ENCODE measurements at regions not wholly inside any gene's neighbourhood (a gene's known extent, or its start where the extent isn't known, plus 50 kb on each side); places are given as distances from the start of the nearest gene placed in this dataset.
"Not testable (repeated sequence)": the region's sequence is repeated elsewhere in the genome, so short reads cannot be mapped to it uniquely, and the experiment has no call there.

GRCh38 chr16:6714510-6714909 lies 618.1 kb upstream of the RBFOX1 start:
- H3K27ac ChIP-seq (ENCODE audit: low read depth in 2 of 2, low read length in 2 of 2), result no peak overlapping the region
- no peaks in the 10 kb centered on the region for H3K9me3 ChIP-seq (ENCODE audit: control insufficient read depth in 2 of 2, low read length in 2 of 2)
- H3K27me3 ChIP-seq (ENCODE audit: control insufficient read depth in 2 of 2, insufficient read depth in 2 of 2, low read length in 2 of 2), result no peaks in the 10 kb centered on the region
- H3K9ac ChIP-seq (ENCODE audit: low read depth in 1 of 2, low read length in 2 of 2), result no peak overlapping the region
- H3K4me1 ChIP-seq (ENCODE audit: control insufficient read depth in 2 of 2, insufficient read depth in 2 of 2, low read length in 2 of 2), result no peaks in the 10 kb centered on the region
- no peak overlapping the region for H3K4me3 ChIP-seq (ENCODE audit: low read length in 2 of 2)
- H3K36me3 ChIP-seq (ENCODE audit: control insufficient read depth in 2 of 2, insufficient read depth in 2 of 2, low read length in 2 of 2), result no peaks in the 10 kb centered on the region

- H3K4me3 ChIP-seq (ENCODE audit: low read length in 2 of 2), result no peak overlapping the region
- H3K9ac ChIP-seq (ENCODE audit: low read depth in 1 of 2, low read length in 2 of 2), result no peak overlapping the region
- no peak overlapping the region for H3K27ac ChIP-seq (ENCODE audit: low read depth in 2 of 2, low read length in 2 of 2)
- no peaks in the 10 kb centered on the region for H3K36me3 ChIP-seq (ENCODE audit: control insufficient read depth in 2 of 2, insufficient read depth in 2 of 2, low read length in 2 of 2)
- H3K27me3 ChIP-seq (ENCODE audit: control insufficient read depth in 2 of 2, insufficient read depth in 2 of 2, low read length in 2 of 2), result no peaks in the 10 kb centered on the region
- H3K4me1 ChIP-seq (ENCODE audit: control insufficient read depth in 2 of 2, insufficient read depth in 2 of 2, low read length in 2 of 2), result no peaks in the 10 kb centered on the region
- H3K9me3 ChIP-seq (ENCODE audit: control insufficient read depth in 2 of 2, low read length in 2 of 2), result no peaks in the 10 kb centered on the region
Observed at GRCh38 chr16:6709736-6710135, 622.9 kb upstream of the RBFOX1 start.

GRCh38 chr16:6708576-6709215 lies 623.9 kb upstream of the RBFOX1 start:
- Histone ChIP-seq H3K9me3 (ENCODE audit: control insufficient read depth in 2 of 2, low read length in 2 of 2) (no peaks in the 10 kb centered on the region), H3K27ac (ENCODE audit: low read depth in 2 of 2, low read length in 2 of 2) (no peak overlapping the region), H3K4me3 (ENCODE audit: low read length in 2 of 2) (no peak overlapping the region), H3K4me1 (ENCODE audit: control insufficient read depth in 2 of 2, insufficient read depth in 2 of 2, low read length in 2 of 2) (no peaks in the 10 kb centered on the region), H3K36me3 (ENCODE audit: control insufficient read depth in 2 of 2, insufficient read depth in 2 of 2, low read length in 2 of 2) (no peaks in the 10 kb centered on the region), H3K27me3 (ENCODE audit: control insufficient read depth in 2 of 2, insufficient read depth in 2 of 2, low read length in 2 of 2) (no peaks in the 10 kb centered on the region), H3K9ac (ENCODE audit: low read depth in 1 of 2, low read length in 2 of 2) (no peak overlapping the region)

DNA sequence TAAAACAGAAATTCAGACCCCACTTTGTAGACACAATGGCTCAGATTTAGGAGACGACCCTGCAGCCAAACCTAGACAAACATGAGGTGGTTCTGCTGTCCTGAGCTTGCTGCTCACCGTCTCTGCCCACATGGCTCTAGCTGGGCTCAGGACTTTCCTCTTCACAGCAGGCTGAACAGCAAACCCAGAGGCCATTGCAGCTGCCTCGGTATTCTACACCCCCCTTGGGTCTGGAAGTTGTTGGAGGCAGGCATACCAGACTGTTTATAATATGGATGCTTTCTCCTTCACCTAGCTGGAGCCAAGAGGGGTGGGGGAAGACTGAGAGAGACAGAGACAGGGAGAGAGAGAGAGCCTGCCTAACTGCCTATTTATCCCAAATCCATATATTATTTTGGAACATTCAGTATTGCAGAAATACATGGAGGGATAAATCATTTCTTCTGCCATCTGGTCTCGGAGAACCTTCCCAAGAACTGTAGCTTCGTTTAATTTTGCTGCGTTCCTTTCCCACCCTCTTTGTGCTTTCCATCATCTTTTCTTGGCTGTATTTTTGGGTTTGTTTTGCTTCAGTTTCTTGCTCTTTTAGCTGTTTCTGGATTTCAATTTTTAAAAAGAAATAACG lies 628.2 kb upstream of the RBFOX1 start:
- no peak overlapping the region for H3K27ac ChIP-seq (ENCODE audit: low read depth in 2 of 2, low read length in 2 of 2)
- H3K4me3 ChIP-seq (ENCODE audit: low read length in 2 of 2), result no peak overlapping the region
- H3K9me3 ChIP-seq (ENCODE audit: control insufficient read depth in 2 of 2, low read length in 2 of 2), result no peaks in the 10 kb centered on the region
- H3K36me3 ChIP-seq (ENCODE audit: control insufficient read depth in 2 of 2, insufficient read depth in 2 of 2, low read length in 2 of 2), result no peaks in the 10 kb centered on the region
- no peak overlapping the region for H3K9ac ChIP-seq (ENCODE audit: low read depth in 1 of 2, low read length in 2 of 2)
- no peaks in the 10 kb centered on the region for H3K4me1 ChIP-seq (ENCODE audit: control insufficient read depth in 2 of 2, insufficient read depth in 2 of 2, low read length in 2 of 2)
- no peaks in the 10 kb centered on the region for H3K27me3 ChIP-seq (ENCODE audit: control insufficient read depth in 2 of 2, insufficient read depth in 2 of 2, low read length in 2 of 2)

- Histone ChIP-seq H3K9me3 (ENCODE audit: control insufficient read depth in 2 of 2, low read length in 2 of 2) (no peaks in the 10 kb centered on the region), H3K4me1 (ENCODE audit: control insufficient read depth in 2 of 2, insufficient read depth in 2 of 2, low read length in 2 of 2) (no peaks in the 10 kb centered on the region), H3K9ac (ENCODE audit: low read depth in 1 of 2, low read length in 2 of 2) (no peak overlapping the region), H3K27me3 (ENCODE audit: control insufficient read depth in 2 of 2, insufficient read depth in 2 of 2, low read length in 2 of 2) (no peaks in the 10 kb centered on the region), H3K36me3 (ENCODE audit: control insufficient read depth in 2 of 2, insufficient read depth in 2 of 2, low read length in 2 of 2) (no peaks in the 10 kb centered on the region), H3K27ac (ENCODE audit: low read depth in 2 of 2, low read length in 2 of 2) (no peak overlapping the region), H3K4me3 (ENCODE audit: low read length in 2 of 2) (no peak overlapping the region)
Observed at GRCh38 chr16:6701096-6701495, 631.5 kb upstream of the RBFOX1 start.

DNA sequence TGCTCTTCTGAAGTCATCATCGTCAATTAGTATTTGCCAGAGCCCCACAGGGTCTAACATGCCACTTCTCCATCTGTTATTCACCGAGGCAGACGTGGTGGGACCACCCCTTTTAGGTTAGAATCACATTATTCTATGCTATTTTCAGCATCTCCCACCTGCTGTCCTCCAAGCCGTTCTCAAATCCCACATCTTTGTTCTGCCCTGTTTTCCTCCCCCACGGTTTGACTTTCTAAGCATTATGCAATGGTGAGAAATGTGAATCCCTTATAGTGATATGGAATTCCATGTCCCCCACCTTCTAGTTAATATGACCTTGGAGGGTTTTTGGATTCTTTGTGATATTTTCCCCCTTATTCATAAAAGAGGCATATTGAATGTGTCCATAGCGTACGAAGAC lies 634.1 kb upstream of the RBFOX1 start:
- Histone ChIP-seq H3K36me3 (ENCODE audit: control insufficient read depth in 2 of 2, insufficient read depth in 2 of 2, low read length in 2 of 2) (no peaks in the 10 kb centered on the region), H3K27ac (ENCODE audit: low read depth in 2 of 2, low read length in 2 of 2) (no peak overlapping the region)

GRCh38 chr16:6695666-6696065 lies 637.0 kb upstream of the RBFOX1 start:
- no peaks in the 10 kb centered on the region for H3K9me3 ChIP-seq (ENCODE audit: control insufficient read depth in 2 of 2, low read length in 2 of 2)
- no peak overlapping the region for H3K27ac ChIP-seq (ENCODE audit: low read depth in 2 of 2, low read length in 2 of 2)
- no peak overlapping the region for H3K4me3 ChIP-seq (ENCODE audit: low read length in 2 of 2)

More for the DNA sequence above, 634.1 kb upstream of the RBFOX1 start:
- Histone ChIP-seq H3K9me3 (ENCODE audit: control insufficient read depth in 2 of 2, low read length in 2 of 2) (no peaks in the 10 kb centered on the region), H3K4me3 (ENCODE audit: low read length in 2 of 2) (no peak overlapping the region), H3K4me1 (ENCODE audit: control insufficient read depth in 2 of 2, insufficient read depth in 2 of 2, low read length in 2 of 2) (no peaks in the 10 kb centered on the region), H3K27me3 (ENCODE audit: control insufficient read depth in 2 of 2, insufficient read depth in 2 of 2, low read length in 2 of 2) (no peaks in the 10 kb centered on the region), H3K9ac (ENCODE audit: low read depth in 1 of 2, low read length in 2 of 2) (no peak overlapping the region)

GRCh38 chr16:6694636-6695035 lies 638.0 kb upstream of the RBFOX1 start:
- Histone ChIP-seq H3K27ac (ENCODE audit: low read depth in 2 of 2, low read length in 2 of 2) (no peak overlapping the region), H3K36me3 (ENCODE audit: control insufficient read depth in 2 of 2, insufficient read depth in 2 of 2, low read length in 2 of 2) (no peaks in the 10 kb centered on the region), H3K4me3 (ENCODE audit: low read length in 2 of 2) (no peak overlapping the region), H3K27me3 (ENCODE audit: control insufficient read depth in 2 of 2, insufficient read depth in 2 of 2, low read length in 2 of 2) (no peaks in the 10 kb centered on the region), H3K9me3 (ENCODE audit: control insufficient read depth in 2 of 2, low read length in 2 of 2) (no peaks in the 10 kb centered on the region), H3K9ac (ENCODE audit: low read depth in 1 of 2, low read length in 2 of 2) (no peak overlapping the region), H3K4me1 (ENCODE audit: control insufficient read depth in 2 of 2, insufficient read depth in 2 of 2, low read length in 2 of 2) (no peaks in the 10 kb centered on the region)

More at GRCh38 chr16:6695666-6696065, 637.0 kb upstream of the RBFOX1 start:
- no peaks in the 10 kb centered on the region for H3K4me1 ChIP-seq (ENCODE audit: control insufficient read depth in 2 of 2, insufficient read depth in 2 of 2, low read length in 2 of 2)
- H3K9ac ChIP-seq (ENCODE audit: low read depth in 1 of 2, low read length in 2 of 2), result no peak overlapping the region
- no peaks in the 10 kb centered on the region for H3K27me3 ChIP-seq (ENCODE audit: control insufficient read depth in 2 of 2, insufficient read depth in 2 of 2, low read length in 2 of 2)
- no peaks in the 10 kb centered on the region for H3K36me3 ChIP-seq (ENCODE audit: control insufficient read depth in 2 of 2, insufficient read depth in 2 of 2, low read length in 2 of 2)

DNA sequence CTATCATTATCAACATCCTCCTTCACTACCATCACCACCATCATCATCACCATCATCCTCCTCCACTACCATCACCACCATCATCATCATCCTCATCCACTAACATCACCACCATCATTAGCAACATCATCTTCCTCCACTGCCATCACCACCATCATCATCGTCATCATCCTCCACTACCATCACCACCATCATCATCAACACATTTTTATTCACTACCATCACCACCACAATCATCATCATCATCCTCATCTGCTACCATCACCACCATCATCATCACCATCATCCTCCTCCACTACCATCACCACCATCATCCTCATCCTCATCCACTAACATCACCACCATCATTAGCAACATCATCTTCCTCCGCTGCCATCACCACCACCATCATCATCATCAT lies 639.2 kb upstream of the RBFOX1 start:
- H3K4me1 ChIP-seq (ENCODE audit: control insufficient read depth in 2 of 2, insufficient read depth in 2 of 2, low read length in 2 of 2); H3K9ac ChIP-seq (ENCODE audit: low read depth in 1 of 2, low read length in 2 of 2); H3K27me3 ChIP-seq (ENCODE audit: control insufficient read depth in 2 of 2, insufficient read depth in 2 of 2, low read length in 2 of 2); H3K27ac ChIP-seq (ENCODE audit: low read depth in 2 of 2, low read length in 2 of 2); H3K9me3 ChIP-seq (ENCODE audit: control insufficient read depth in 2 of 2, low read length in 2 of 2); H3K36me3 ChIP-seq (ENCODE audit: control insufficient read depth in 2 of 2, insufficient read depth in 2 of 2, low read length in 2 of 2); H3K4me3 ChIP-seq (ENCODE audit: low read length in 2 of 2): not testable (repeated sequence)

GRCh38 chr16:6692874-6693273 lies 639.8 kb upstream of the RBFOX1 start:
- H3K36me3 ChIP-seq (ENCODE audit: control insufficient read depth in 2 of 2, insufficient read depth in 2 of 2, low read length in 2 of 2), result no peaks in the 10 kb centered on the region
- H3K9ac ChIP-seq (ENCODE audit: low read depth in 1 of 2, low read length in 2 of 2), result no peak overlapping the region
- H3K27me3 ChIP-seq (ENCODE audit: control insufficient read depth in 2 of 2, insufficient read depth in 2 of 2, low read length in 2 of 2), result no peaks in the 10 kb centered on the region
- H3K27ac ChIP-seq (ENCODE audit: low read depth in 2 of 2, low read length in 2 of 2), result no peak overlapping the region
- H3K9me3 ChIP-seq (ENCODE audit: control insufficient read depth in 2 of 2, low read length in 2 of 2), result no peaks in the 10 kb centered on the region
- H3K4me3 ChIP-seq (ENCODE audit: low read length in 2 of 2), result no peak overlapping the region
- H3K4me1 ChIP-seq (ENCODE audit: control insufficient read depth in 2 of 2, insufficient read depth in 2 of 2, low read length in 2 of 2), result no peaks in the 10 kb centered on the region
